ENCODE measurements at regions not wholly inside any gene's neighbourhood (a gene's known extent, or its start where the extent isn't known, plus 50 kb on each side); places are given as distances from the start of the nearest gene placed in this dataset.
"Not testable (repeated sequence)": the region's sequence is repeated elsewhere in the genome, so short reads cannot be mapped to it uniquely, and the experiment has no call there.

GRCh38 chr12:60223242-60223641 lies 627.4 kb downstream of the SLC16A7 start:
- DNase-seq (ENCODE audit: low spot score), result no peak
- TF ChIP-seq CTCF (IDR thresholded peaks at IDR 0.05; ENCODE audit: extremely low read depth, missing control alignments), result no peak

GRCh38 chr12:60225216-60226000 lies 629.6 kb downstream of the SLC16A7 start:
- TF ChIP-seq CTCF (IDR thresholded peaks at IDR 0.05; ENCODE audit: extremely low read depth, missing control alignments), result no peak
- no peak for DNase-seq (ENCODE audit: low spot score)

GRCh38 chr12:60227916-60228315 lies 632.1 kb downstream of the SLC16A7 start:
- no peak for TF ChIP-seq CTCF (IDR thresholded peaks at IDR 0.05; ENCODE audit: extremely low read depth, missing control alignments)
- no peak for DNase-seq (ENCODE audit: low spot score)

- no peak for TF ChIP-seq CTCF (IDR thresholded peaks at IDR 0.05; ENCODE audit: extremely low read depth, missing control alignments)
Measured at GRCh38 chr12:60230056-60230455, 634.2 kb downstream of the SLC16A7 start.

GRCh38 chr12:60231303-60231702 lies 635.5 kb downstream of the SLC16A7 start:
- no peak for DNase-seq (ENCODE audit: low spot score)
- TF ChIP-seq CTCF (IDR thresholded peaks at IDR 0.05; ENCODE audit: extremely low read depth, missing control alignments), result no peak

More at GRCh38 chr12:60230056-60230455, 634.2 kb downstream of the SLC16A7 start:
- DNase-seq (ENCODE audit: low spot score), result no peak

- DNase-seq (ENCODE audit: low spot score), result no peak
- TF ChIP-seq CTCF (IDR thresholded peaks at IDR 0.05; ENCODE audit: extremely low read depth, missing control alignments), result no peak
Measured at GRCh38 chr12:60231976-60232907, 636.4 kb downstream of the SLC16A7 start.

GRCh38 chr12:60234611-60235195 lies 638.9 kb downstream of the SLC16A7 start:
- DNase-seq (ENCODE audit: low spot score), result not testable (repeated sequence)

Measured in GM20000 (cell line).